GM19468 (cell line): ENCODE measurements at regions not wholly inside any gene's neighbourhood (a gene's known extent, or its start where the extent isn't known, plus 50 kb on each side); places are given as distances from the start of the nearest gene placed in this dataset.

Source experiments
- ATAC-seq: cut with Tn5 transposase; IDR thresholded peaks from one replicate; pipeline ENCODE4 v1.9.1; 2021; ENCODE audit warnings: mild to moderate bottlenecking, moderate library complexity, moderate number of reproducible peaks; ENCODE audit not compliant: unreplicated experiment; ENCODE audit errors: extremely low read depth

DNA sequence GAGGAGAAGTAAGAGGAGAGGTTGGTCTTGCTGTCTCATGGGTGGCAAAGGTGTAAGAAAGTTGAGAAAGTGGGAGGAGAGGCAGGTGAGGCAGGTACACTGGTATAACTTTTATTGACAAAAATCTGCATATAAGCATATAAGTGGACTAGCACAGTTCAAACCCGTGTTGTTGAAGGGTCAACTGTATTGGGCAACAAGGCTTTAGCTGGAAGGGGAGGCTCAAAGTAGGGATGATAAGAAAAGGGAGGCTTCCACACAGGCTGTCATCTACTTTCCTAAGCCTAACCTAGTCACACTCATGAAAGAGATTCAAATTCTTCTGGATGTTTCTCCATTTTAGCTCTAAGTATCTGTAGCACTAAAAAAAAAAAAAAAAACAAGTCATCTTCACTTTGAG lies 188.1 kb upstream of the SEMA6D start:
- no peak for ATAC-seq

DNA sequence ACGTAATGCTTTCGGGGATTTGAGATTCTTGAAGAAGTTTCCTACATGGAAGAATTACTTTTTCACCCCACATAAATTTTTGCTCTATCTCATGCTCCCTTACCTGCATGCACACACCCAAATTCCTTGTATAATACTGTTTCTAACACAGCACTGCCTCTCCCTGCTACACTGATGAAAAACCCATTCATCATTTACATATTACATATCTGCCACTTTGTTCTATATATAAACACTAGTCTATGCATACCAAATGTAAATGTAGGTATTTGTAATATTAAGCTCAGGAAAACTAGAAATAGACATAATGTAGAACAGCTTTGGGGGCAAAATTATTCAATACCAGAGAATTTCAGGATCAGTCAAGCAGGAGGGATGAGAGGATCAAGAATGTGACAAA lies 182.6 kb upstream of the SEMA6D start:
- no peak for ATAC-seq

DNA sequence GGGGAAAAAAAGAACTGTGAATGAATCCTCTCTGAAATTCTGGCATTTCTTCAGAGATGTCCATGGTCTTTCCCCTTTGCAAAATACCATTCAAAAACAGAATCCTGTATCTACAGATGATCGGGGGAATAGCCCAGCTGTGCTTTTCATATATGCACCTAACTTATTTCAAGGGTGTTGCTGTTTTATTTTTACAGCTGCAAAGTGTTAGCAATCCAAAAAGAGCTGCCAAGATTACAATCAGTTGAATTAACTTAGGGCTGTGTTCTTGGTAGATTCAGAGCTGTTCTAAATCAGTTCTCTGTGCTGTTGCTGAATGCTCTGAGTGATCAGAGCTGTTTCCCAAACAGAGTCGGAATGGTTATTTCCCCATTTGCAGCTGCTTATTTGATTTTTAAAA lies 175.7 kb upstream of the SEMA6D start:
- no peak for ATAC-seq

DNA sequence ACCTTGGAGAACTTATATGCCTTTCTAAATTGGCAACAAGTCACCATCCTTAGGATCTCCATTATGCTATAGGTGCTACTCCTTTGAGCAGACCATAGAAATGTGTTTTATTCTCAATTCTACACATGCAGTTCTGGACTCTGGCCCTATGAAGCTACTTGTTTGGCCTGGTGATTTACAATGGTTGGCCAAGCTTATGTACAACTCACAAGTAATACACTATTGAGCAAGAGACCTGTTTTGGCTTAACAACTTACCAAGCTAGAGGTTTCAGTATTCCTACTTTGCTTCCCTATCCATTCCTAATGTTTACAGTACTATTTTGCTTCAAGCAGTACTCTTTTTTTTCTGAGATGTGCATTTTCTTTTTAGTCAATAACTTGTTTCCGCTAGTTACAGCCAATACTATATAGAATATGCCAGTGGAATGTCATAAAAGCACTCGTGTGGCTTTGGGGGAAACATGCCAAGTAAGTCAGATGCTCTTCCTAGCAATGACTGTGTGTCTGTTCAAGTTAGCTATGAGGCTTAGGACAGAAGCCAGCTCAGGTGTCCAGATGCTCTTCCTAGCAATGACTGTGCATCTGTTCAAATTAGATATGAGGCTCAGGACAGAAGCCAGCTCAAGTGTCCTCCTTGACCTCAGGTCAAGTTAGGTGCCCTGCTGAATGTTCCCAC lies 174.9 kb upstream of the SEMA6D start:
- ATAC-seq = no peak

DNA sequence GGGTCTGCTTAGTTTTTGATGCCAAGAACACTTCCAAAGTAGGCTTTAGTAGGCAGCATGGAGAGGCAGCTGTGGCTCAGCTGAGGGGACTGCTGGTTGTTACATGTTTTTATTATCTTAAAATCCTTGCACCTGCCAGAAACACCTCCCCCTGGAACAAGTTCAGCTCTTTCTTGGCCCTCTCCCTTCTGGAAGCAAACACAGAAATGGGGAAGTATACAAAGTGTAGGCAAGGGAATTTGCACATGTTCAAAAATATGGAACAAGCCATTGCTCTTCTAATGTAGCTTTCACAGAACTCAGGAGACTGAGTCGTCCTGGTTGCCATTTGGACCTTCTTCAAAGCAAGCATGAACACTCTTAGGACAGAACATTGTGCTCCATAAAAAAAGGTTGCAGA lies 169.1 kb upstream of the SEMA6D start:
- no peak for ATAC-seq

DNA sequence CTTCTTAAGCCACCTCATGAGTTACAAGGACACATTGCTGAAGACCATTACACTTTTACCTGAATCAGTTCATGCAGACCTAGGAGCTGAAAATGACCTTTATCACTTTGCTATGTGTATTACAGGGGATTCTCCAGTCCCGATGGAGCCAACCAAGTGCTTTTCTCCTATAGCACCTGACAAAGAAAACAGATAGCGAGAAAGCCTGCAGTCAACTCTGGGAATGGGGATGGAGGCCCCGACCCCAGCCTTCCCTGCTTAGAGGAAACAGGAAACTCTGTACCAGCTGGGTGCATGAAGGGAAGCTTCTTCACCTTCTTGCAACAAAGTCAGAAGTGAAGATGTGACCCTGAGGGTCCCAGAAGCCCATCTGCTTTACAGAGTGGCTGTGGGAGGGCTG lies 168.3 kb upstream of the SEMA6D start:
- no peak for ATAC-seq

DNA sequence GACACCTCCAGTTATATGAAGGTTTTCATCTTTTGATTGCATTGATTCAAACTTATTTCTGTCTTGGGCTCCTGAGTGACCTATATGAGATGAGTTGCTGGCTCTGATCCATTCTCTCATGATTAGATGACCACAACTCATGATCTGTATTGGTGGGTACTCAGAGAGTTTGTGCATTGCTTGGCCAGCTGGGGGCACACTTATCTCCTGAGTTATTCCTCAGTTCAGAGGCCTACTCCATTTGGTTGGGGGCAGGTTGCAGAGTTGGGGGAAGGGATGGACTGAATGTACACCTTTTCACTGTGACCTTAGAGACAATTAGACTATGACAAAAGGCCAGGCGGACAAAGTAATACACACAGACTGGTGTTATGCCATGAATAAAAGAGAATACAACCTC lies 166.2 kb upstream of the SEMA6D start:
- no peak for ATAC-seq

DNA sequence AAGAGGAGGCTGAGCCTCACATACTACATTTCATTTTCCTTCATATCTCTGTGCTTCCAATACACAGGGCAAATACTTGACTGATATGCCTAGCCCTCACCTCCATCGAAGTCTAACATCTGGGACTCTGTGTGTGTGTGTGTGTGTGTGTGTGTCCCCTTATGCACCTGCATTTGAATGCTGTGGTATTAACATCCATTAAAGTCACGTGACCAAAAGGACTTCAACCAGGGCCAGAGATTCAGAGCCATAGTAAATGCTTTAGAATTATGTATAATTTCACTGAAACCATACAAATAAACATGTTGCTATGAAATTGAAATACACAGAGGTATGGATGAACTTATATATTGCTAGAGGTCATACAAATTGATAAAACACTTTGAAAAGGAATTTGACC lies 165.8 kb upstream of the SEMA6D start:
- no peak for ATAC-seq

DNA sequence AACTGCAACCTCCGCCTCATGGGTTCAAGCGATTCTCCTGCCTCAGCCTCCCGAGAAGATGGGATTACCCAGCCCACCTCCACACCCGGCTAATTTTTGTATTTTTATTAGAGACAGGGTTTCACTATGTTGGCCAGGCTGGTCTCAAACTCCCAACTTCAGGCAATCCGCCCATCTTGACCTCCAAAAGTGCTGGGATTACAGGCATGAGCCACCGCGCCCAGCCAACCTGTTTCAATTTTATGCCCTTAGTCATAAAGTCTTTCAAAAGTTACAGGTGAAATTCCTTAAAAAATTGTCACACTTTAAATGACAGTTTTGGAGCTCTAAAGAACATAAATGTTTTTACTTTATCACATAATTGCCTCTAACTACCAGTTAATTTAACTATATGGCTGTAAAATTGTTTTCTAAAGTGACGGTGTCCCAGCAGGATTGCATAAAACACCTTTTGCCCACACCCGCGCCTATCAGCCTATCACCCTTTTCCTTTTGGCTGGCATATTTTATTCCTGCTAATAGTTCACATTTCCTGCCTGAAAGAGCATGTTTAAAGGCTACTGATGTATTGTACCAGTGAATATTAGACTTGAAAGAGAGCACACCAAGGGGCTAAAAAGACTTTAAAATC lies 164.2 kb upstream of the SEMA6D start:
- no peak for ATAC-seq

DNA sequence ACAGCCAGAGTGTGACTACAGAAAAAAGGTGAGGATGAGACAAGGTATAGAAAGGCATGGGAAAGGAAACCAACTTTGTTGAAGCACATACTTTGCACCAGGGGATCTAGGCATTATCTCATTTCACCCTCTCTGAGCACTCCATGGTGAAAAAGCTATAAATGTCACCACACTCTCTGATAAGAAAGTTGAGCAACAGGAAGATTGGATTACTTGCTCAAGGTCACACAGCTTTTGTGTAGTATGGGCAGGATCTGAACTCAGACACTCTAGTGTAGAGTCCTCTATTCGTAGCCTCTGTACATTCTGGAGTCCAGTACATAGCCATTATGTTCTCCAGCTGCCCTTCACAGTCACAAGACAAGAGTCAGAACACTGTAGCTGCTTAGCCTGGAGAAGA lies 163.4 kb upstream of the SEMA6D start:
- no peak for ATAC-seq

DNA sequence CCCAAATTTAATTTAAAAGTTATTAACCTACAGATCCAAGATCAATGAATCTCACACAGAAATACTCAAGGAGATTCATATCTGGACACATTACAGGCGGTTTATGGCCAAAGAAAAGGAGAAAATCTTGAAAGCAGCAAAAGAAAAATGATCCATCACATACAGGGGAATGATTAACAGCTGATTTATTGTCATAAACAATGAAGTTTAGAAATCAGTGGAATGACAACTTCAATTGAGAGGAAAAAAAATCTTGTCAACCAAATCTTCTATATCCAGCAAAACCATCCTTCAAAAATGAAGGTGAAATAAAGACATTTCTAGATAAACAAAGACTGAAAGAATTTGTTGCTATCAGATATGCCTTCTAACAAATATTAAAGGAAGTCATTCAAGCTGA lies 156.2 kb upstream of the SEMA6D start:
- ATAC-seq = no peak

DNA sequence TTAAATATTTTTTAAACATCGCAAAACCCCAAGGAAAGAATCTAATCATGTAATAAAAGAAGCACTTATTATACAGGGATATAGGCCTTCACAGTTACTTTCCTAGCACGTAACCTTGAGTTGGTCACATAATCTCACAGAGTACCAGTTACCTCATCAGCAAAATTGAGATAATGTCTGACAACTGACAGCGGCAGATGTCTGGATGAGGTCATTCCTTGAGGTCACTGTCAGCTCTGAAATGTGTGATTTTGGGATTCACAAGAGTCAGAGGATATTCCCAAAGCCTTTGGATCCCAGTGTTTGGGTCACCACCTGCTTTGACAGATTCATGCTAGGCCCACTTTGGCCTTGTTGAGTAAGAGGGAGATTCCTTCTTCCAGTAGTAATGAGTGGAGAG lies 151.4 kb upstream of the SEMA6D start:
- ATAC-seq = no peak

DNA sequence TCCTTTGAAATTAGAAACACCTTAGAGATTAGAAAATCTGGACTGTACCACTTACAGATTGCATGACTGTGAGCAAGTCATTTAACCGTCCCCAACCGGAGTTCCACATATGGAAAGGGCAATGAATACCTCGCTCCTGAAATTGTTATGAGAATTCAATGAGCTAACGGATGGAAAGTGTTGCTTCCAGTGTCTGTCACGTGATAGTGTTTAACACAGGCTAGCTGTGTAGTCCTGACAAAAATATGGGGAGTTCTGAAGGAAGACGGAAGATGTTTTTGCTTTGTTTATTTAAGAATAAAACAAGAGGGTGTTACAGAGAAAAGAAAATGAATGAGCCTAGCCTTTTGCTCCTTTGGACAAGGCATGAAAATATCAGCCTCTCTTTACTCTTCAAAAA lies 150.7 kb upstream of the SEMA6D start:
- no peak for ATAC-seq

DNA sequence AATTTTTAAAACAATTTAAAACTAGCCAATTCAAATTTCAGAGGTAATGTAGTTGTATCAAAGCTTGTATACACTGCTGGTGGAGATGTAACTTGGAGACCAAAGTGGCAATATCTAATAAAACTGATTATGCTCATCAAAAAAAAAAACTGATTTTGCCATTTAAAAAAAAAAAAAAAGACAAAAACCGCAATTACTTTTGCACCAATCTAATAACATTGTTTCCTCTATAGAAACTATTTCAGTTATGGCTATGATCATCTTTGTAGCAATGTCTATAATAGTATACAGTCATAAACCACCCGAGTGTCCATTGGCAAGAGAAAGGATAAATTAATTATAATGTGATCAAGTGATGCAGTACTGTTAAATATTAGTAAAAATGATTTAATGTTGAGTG lies 149.3 kb upstream of the SEMA6D start:
- no peak for ATAC-seq

DNA sequence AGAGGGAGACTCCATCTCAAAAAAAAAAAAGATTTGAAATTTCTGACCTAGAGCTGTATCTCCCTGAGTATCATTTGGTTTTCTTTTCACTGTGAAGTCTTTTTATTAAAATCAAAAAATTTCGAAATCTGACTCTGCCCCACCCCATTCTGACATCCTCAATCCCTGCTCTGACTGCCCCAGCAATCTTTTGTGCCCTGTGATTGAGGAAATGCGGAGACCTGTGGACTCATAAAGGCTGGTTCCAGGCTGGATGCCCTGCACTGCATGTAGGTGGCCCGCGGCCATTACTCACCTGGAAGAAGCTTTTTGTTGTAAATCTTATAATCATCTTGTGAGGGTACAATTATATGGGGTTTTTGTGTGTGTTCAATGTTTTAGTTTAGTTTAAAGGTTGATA lies 147.3 kb upstream of the SEMA6D start:
- no peak for ATAC-seq

DNA sequence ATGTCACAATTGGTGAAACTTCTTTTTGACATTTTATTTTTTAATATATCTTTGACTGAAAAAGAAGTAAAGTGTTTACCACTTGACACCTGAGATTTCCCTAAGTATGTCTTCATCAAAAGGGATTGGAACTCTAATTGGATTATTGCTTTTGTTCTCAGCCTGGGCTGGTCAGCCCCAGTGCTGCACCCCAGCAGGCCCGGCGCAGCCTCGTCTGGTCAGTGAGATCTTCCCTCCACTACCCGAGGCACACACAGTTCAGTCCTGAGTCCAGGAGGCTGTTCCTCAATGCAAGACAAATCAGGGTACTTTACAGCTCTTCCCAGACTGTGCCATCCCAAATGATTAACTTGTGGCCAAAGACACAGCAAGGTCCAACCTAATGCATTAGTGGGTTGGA lies 146.9 kb upstream of the SEMA6D start:
- no peak for ATAC-seq

DNA sequence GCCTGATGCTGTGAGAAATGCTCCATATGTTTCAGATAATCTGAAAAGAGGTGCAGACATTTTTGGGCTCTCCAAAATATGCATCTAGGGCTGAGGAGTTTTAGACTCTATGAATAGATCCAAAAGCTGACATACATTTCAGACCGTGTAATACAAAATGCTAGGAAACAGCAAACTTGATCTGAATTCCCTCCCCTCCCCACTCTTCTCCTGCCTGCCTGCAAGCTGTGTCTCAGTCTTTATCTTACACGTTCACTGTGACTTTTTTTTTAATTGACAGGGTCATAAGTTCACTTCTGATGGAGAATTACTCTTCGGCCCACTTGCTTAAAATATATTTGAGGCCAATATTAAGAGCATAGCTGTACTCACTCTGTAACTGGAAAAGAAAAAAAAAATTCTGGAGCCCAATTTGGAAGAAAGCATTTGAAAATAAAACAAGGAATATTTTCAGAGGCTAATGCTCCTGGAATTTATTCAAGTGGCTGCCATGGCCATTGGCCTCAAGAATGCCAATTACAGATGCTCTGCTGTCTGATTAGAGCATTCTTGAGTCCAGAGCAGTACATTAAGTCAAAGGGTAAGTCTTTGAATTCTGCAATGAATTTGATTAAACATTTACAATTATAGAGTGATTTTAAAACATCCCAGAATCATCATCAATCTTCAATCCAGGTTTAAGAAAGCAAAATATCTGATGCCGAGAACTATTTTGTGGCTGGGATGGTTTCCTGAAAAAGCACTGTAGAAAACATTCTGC lies 146.2 kb upstream of the SEMA6D start:
- ATAC-seq = no peak

DNA sequence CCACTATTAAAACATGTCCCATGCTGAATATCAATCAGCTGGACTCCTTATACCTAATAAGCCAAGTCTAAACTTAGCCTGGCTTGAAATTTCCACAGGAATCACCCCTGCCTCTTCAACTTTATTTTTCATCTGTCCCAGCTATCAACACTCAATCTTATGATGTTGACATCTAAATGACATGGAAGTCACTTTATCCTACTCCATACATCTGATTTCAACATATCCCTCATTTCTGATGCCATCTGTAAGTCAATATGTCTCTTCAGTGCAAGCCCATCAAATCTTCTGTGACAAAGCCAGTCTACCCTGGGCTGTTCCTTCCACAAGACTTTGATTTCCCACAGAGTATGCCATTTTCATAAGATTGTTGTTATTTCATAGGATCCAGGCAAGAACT lies 143.6 kb upstream of the SEMA6D start:
- ATAC-seq = no peak

DNA sequence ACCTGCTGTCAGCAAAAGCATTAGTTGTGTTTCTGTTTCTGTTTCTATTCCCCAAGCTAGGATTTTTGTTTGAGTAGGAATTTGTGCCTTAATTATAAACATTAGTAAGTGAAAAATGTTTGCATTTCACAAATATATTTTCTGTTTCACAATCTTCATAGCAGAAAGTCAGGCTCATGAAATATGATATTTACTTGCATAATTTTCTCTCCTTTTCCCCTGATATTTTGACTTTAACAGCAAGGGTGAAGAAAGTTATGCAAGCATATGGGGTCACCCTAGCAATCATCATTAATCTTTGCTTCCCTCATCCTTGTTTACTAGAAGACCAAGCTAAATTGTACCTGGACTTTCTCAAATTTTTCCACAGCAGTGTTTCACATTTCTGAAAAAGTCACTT lies 140.3 kb upstream of the SEMA6D start:
- no peak for ATAC-seq

DNA sequence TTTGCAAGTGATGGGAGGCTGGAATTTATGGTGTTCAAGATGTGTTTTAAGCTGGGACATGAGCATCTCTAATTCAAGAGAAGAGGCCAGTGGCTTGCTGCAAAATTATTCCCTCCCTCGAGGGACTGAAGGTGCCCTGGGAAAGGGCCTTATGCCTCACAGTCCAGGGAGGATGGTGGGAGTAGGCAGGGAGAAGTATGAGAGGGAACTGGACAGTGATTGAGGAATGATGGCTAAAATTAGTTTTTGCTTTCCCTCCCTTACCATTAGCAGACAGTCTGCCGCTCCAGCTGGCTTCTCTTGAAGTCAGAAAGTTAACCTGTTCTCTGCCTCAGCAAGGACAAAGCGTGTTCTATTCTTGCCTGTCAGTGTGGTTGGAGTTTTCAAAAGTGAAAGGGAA lies 139.8 kb upstream of the SEMA6D start:
- no peak for ATAC-seq

DNA sequence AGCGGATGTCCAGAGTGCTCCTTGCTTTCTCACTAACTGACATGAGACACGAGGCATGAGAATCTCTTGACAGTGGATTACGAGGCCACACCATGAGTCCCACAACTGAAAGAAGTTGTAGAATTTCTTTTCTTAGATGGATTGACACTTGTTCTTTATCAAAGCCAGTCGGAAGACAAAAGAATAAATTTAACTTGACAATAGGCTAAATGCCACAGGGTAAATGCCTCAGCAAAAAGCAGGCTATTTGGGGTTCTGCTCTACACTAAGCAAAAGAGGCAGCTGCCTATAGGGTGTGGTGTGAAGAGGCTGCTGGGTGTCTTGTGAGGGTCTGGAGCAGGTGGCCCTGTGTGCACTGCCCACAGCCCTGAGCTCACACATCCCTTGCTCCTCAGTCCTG lies 135.1 kb upstream of the SEMA6D start:
- ATAC-seq = no peak

DNA sequence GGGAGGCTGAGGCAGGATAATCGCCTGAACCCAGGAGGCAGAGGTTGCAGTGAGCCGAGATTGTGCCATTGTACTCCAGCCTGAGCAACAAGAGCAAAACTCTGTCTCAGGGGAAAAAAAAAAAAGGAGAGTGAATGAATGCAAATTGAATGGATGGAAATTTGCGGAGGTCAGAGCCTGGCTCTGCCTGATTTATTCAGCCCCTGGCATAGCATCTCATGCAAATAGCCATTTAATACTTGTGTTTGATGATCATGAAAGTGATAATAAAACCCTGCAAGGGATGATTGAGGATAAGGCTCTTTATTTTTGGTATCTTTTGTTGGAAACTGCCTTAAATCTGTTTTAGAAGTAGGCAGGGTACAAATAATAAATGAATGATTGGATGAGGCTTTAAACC lies 133.0 kb upstream of the SEMA6D start:
- no peak for ATAC-seq
